ENCODE measurements at regions not wholly inside any gene's neighbourhood (a gene's known extent, or its start where the extent isn't known, plus 50 kb on each side); places are given as distances from the start of the nearest gene placed in this dataset.

DNA sequence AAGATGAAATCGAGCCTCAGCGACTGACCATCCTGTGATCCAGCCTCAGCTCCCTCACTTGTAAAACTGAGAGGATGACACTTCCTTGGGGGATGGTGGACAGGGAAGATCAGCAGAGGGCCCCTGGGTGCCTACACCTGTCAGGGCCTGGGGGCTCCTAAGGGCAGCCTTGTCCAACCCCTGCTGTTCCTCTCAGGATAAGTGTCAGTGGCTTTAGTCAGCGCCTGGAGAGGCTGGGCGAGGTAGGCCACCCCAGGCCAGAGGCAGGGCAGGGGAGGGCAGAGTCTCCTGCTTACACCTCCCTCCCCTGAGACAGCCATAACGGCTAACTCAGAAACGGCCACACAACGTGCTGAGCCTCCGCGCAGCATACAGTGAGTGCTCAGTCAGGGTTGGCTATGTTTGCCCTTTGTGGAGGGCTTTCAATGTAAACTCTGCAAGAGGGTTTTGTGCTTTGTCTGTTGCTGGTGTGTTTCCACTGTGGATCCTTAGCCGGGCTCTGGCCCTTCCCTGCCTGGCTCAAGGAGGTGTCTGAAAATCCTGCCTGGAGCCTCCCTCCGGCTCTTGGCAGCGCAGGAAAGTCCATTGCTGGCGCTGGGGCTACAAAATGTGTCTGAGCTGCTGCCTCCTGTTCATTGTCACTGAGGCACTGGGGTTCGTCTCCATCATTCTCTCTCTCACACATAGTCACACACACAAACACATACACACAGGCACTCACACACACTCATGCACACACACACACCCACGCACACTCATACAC, 588.4 kb downstream of the PTPRU start:
- Mint-ChIP-seq H3K27me3 (peaks cover 6% of the 10 kb centered on the region), H3K36me3 (ENCODE audit: insufficient read depth) (no peaks in the 10 kb centered on the region), H3K9me3 (ENCODE audit: low read depth) (no peaks in the 10 kb centered on the region), H3K27ac (no peak overlapping the region), H3K4me1 (ENCODE audit: low read depth) (no peaks in the 10 kb centered on the region), H3K4me3 (ENCODE audit: low read depth) (no peak overlapping the region)
- no peak for DNase-seq (ENCODE audit: low spot score, unreplicated experiment)
- TF ChIP-seq, protein P1, sequence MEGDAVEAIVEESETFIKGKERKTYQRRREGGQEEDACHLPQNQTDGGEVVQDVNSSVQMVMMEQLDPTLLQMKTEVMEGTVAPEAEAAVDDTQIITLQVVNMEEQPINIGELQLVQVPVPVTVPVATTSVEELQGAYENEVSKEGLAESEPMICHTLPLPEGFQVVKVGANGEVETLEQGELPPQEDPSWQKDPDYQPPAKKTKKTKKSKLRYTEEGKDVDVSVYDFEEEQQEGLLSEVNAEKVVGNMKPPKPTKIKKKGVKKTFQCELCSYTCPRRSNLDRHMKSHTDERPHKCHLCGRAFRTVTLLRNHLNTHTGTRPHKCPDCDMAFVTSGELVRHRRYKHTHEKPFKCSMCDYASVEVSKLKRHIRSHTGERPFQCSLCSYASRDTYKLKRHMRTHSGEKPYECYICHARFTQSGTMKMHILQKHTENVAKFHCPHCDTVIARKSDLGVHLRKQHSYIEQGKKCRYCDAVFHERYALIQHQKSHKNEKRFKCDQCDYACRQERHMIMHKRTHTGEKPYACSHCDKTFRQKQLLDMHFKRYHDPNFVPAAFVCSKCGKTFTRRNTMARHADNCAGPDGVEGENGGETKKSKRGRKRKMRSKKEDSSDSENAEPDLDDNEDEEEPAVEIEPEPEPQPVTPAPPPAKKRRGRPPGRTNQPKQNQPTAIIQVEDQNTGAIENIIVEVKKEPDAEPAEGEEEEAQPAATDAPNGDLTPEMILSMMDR (IDR thresholded peaks at IDR 0.05; ENCODE audit: unreplicated experiment), result no peak

DNA sequence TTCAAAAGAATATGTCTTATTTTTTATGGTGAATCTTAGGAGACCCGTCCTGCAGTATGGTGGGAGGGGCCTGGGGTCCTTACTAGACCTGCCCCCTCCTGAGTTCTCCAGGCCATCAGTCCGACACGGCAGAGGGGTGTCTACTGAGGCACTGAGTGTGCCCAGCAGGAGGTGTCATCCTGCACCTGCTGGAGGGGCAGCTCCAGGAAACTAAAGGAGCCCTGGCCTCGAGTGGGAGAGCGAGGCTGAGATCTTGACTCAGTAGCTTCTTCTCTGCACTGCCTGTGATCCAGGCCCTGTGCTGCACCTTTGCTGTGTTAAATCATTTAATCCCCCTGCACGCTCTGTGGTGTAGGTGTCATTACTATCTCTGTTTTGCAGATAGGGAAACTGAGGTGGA, 587.7 kb downstream of the PTPRU start:
- Mint-ChIP-seq H3K9me3 (ENCODE audit: low read depth) (peaks cover 2% of the 10 kb centered on the region), H3K27me3 (peaks cover 6% of the 10 kb centered on the region), H3K27ac (no peak overlapping the region), H3K4me1 (ENCODE audit: low read depth) (no peaks in the 10 kb centered on the region), H3K4me3 (ENCODE audit: low read depth) (no peak overlapping the region), H3K36me3 (ENCODE audit: insufficient read depth) (no peaks in the 10 kb centered on the region)
- TF ChIP-seq, protein P1 (IDR thresholded peaks at IDR 0.05; ENCODE audit: unreplicated experiment), result no peak
- no peak for DNase-seq (ENCODE audit: low spot score, unreplicated experiment)

DNA sequence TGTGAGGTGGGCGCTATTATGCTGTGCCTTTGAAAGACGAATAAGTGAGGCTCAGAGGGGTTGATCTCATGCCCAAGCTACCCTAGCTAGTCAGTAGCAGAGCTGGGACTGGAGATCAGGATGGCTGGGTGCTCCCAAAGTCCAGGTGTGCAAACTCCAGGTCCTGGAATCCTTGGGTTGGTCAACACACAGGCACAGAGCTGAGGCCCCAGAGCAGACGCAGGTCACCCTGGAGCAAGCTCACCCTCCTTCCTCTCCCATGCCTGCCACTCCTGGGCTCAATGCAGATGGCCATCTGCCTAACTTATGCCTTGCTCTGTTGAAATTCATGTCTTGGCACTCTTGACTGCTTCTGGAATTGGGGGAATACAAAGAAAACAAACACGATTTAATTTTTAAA, 587.2 kb downstream of the PTPRU start:
- Mint-ChIP-seq H3K36me3 (ENCODE audit: insufficient read depth) (no peaks in the 10 kb centered on the region), H3K27ac (no peak overlapping the region), H3K4me3 (ENCODE audit: low read depth) (no peak overlapping the region), H3K4me1 (ENCODE audit: low read depth) (no peaks in the 10 kb centered on the region), H3K9me3 (ENCODE audit: low read depth) (peaks cover 5% of the 10 kb centered on the region), H3K27me3 (peaks cover 6% of the 10 kb centered on the region)
- TF ChIP-seq, protein P1 (IDR thresholded peaks at IDR 0.05; ENCODE audit: unreplicated experiment), result no peak
- DNase-seq (ENCODE audit: low spot score, unreplicated experiment), result no peak

DNA sequence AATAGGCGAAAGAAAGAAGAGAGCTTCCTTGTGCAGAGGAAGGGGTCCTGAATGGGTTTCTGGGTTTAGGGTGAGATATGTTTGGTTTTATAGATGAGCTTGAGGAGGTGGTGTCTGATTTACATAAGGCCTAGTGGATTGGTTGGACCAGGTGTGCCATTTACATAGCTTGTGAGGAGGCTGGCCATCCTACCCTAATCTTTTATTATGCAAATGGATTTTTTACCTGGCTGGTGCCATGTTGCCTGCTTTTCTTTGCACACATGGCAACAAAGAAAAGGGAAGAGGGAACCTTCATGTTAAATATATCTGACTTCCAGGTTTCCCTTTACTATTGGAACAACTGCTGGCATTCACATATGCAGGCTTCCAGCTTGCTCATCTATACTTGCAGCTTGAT, 585.3 kb downstream of the PTPRU start:
- H3K4me1 Mint-ChIP-seq (ENCODE audit: low read depth), result no peaks in the 10 kb centered on the region
- no peaks in the 10 kb centered on the region for H3K27me3 Mint-ChIP-seq
- no peak overlapping the region for H3K4me3 Mint-ChIP-seq (ENCODE audit: low read depth)
- TF ChIP-seq, protein P1 (IDR thresholded peaks at IDR 0.05; ENCODE audit: unreplicated experiment), result no peak
- no peak for DNase-seq (ENCODE audit: low spot score, unreplicated experiment)
- H3K27ac Mint-ChIP-seq, result no peak overlapping the region
- H3K36me3 Mint-ChIP-seq (ENCODE audit: insufficient read depth), result no peaks in the 10 kb centered on the region
- H3K9me3 Mint-ChIP-seq (ENCODE audit: low read depth), result peaks cover 5% of the 10 kb centered on the region

DNA sequence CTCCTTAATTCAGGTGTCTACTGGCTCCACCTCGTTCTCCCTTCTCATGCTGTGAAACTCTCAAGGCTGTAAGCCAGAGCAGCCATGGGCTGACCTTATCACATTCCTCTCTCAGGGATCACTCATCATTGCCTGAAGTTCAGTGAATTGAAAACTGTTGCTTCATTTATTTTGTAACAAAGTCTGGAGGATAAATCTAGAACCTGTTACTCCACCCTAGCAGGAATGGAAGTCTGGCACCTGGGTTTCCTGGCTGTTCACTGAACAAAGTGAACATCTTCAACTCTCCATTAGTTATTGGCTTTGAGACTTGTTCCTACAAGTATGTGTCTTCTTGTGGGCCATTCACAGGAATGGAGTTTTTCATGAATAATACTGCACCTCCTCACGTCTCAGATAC, 584.1 kb downstream of the PTPRU start:
- Mint-ChIP-seq H3K27ac (no peak overlapping the region), H3K4me3 (ENCODE audit: low read depth) (no peak overlapping the region), H3K27me3 (no peaks in the 10 kb centered on the region), H3K36me3 (ENCODE audit: insufficient read depth) (no peaks in the 10 kb centered on the region), H3K4me1 (ENCODE audit: low read depth) (no peaks in the 10 kb centered on the region), H3K9me3 (ENCODE audit: low read depth) (peaks cover 5% of the 10 kb centered on the region)
- TF ChIP-seq, protein P1 (IDR thresholded peaks at IDR 0.05; ENCODE audit: unreplicated experiment), result no peak
- no peak for DNase-seq (ENCODE audit: low spot score, unreplicated experiment)

Measured in progenitor cell of endocrine pancreas (in vitro differentiated cells).